ENCODE measurements at regions not wholly inside any gene's neighbourhood (a gene's known extent, or its start where the extent isn't known, plus 50 kb on each side); places are given as distances from the start of the nearest gene placed in this dataset.

- H3K9ac ChIP-seq (replicated peaks; ENCODE audit: extremely low read depth, insufficient read depth, low read length), result no peak overlapping the region
- dilution Hi-C loops (cut with MboI; ENCODE audit: extremely low pct_ligation_motif_present, low sequenced_read_pairs) (no loop called here), intact Hi-C loops (cut with micrococcal nuclease) (loop anchor here (10.0 kb wide), 1 partner anchor 263 kb away; the partner anchor contains the start of gene RYBP)
- H3K4me2 ChIP-seq (ENCODE audit: insufficient read depth, low read length), result no peak overlapping the region
- peaks cover 0 to 4% of the 10 kb centered on the region in 2 experiments for H3K27me3 ChIP-seq (ENCODE audit: control insufficient read depth in 2 of 2, insufficient read depth in 2 of 2, low read length in 2 of 2)
- no peaks in the 10 kb centered on the region for H4K20me1 ChIP-seq (replicated peaks; ENCODE audit: control insufficient read depth, extremely low read depth, insufficient read depth, low read length)
- H3K79me2 ChIP-seq (ENCODE audit: control insufficient read depth, insufficient read depth, low read length), result no peaks in the 10 kb centered on the region
- H3K36me3 ChIP-seq (ENCODE audit: control insufficient read depth in 2 of 2, extremely low read depth in 1 of 2, insufficient read depth in 2 of 2, low read length in 2 of 2), result no peaks in the 10 kb centered on the region
- TF ChIP-seq CTCF (IDR thresholded peaks at IDR 0.05; ENCODE audit: extremely low read depth in 1 of 2, insufficient read depth in 1 of 2, low read depth in 1 of 2, low read length in 2 of 2) (no peak), POLR2A (IDR thresholded peaks at IDR 0.05; ENCODE audit: low read depth, low read length) (no peak), MAX (IDR thresholded peaks at IDR 0.05; ENCODE audit: insufficient read depth, insufficient read length) (no peak), EZH2 (IDR thresholded peaks at IDR 0.05; ENCODE audit: borderline replicate concordance, low read depth, low read length, severe bottlenecking) (no peak), JUN (IDR thresholded peaks at IDR 0.05; ENCODE audit: borderline replicate concordance, insufficient read depth, insufficient read length, low read depth) (no peak), FOS (IDR thresholded peaks at IDR 0.05; ENCODE audit: borderline replicate concordance, insufficient read depth, low read length) (peak; percentile 30)
- no TSS peak for BruUV-seq (replicated peaks)
- no peak overlapping the region for H3K4me3 ChIP-seq (replicated peaks in 1 of 3; ENCODE audit: insufficient read depth in 1 of 3, low read depth in 1 of 3, low read length in 3 of 3)
- no peaks in the 10 kb centered on the region for H3K9me3 ChIP-seq (replicated peaks; ENCODE audit: control insufficient read depth, insufficient read depth, low read length)
- H3K9me1 ChIP-seq (replicated peaks; ENCODE audit: control insufficient read depth, extremely low read depth, insufficient read depth, low read length), result no peaks in the 10 kb centered on the region
- H3K27ac ChIP-seq (ENCODE audit: insufficient read depth, low read depth, low read length), result no peak overlapping the region
- ChIA-PET POLR2A (no interaction called here), CTCF (interaction anchor here (0.9 kb wide), 1 partner anchor 15 kb away, joined by 3 read pairs; no protein-coding TSS in a partner anchor)
- H2AFZ ChIP-seq (ENCODE audit: low read depth, low read length), result no peak overlapping the region
- no peak for FAIRE-seq
- no peak for DNase-seq (ENCODE audit: low read depth, low spot score)
- peaks cover 17% of the 10 kb centered on the region for H3K4me1 ChIP-seq (ENCODE audit: control insufficient read depth, extremely low read depth, insufficient read depth, low read length)
Measured at GRCh38 chr3:72182206-72182605, 397.3 kb upstream of the PROK2 start.

All from endothelial cell of umbilical vein (primary cell).